Panc1 (cell line): ENCODE measurements at regions not wholly inside any gene's neighbourhood (a gene's known extent, or its start where the extent isn't known, plus 50 kb on each side); places are given as distances from the start of the nearest gene placed in this dataset.

Experiments
- ATAC-seq: fragments of 200-7000 bp; cut with Tn5 transposase; 2 replicates; pipeline ENCODE4 v1.9.1; 2020; ENCODE audit warnings: mild to moderate bottlenecking, moderate library complexity
- BruUV-seq: library from RNA; stranded (reverse); fragments of 400-500 nt; replicated peaks from 2 replicates; lab custom pipeline; 2021; lab: Mats Ljungman, UMichigan
- CTCF ChIA-PET: fragments of 300-600 bp; sonication (Branson Sonifier 250); formaldehyde crosslinking; loops from one replicate; lab custom pipeline; 2022; ENCODE audit warnings: antibody characterized with exemption; lab: Charles Lee
- POLR2A ChIA-PET: fragments of 300-600 bp; sonication (Branson Sonifier 250); formaldehyde crosslinking; loops from one replicate; lab custom pipeline; 2022; ENCODE audit warnings: antibody characterized with exemption; lab: Charles Lee
- DNase-seq: peaks from one replicate; pipeline ENCODE4 v3.0.0-alpha.2; 2010; ENCODE audit warnings: low read depth, low spot score
- H3K27ac ChIP-seq: 2 replicates; pipeline ENCODE4 v1.5.1; 2011; ENCODE audit warnings: mild to moderate bottlenecking, low read length, inconsistent platforms
- H3K27me3 ChIP-seq: fragments of 200-500 bp; sonication (Bioruptor generic); 2 replicates; pipeline ENCODE4 v1.6.0; 2014; ENCODE audit warnings: low read length, inconsistent platforms; ENCODE audit not compliant: control insufficient read depth, insufficient read depth
- H3K36me3 ChIP-seq: fragments of 200-500 bp; sonication (Bioruptor generic); 2 replicates; pipeline ENCODE4 v1.5.1; 2014; ENCODE audit warnings: inconsistent platforms, mild to moderate bottlenecking, low read length, moderate library complexity; ENCODE audit not compliant: control insufficient read depth, insufficient read depth
- H3K4me1 ChIP-seq: 2 replicates; pipeline ENCODE4 v1.5.1; 2011; ENCODE audit warnings: inconsistent platforms, mild to moderate bottlenecking, low read length, moderate library complexity; ENCODE audit not compliant: control insufficient read depth, insufficient read depth
- H3K4me3 ChIP-seq, 2 experiments: 2 replicates each; pipeline ENCODE4 v1.5.1; 2011 to 2012; ENCODE audit warnings: low read depth in 2 of 2, low read length in 2 of 2, mild to moderate bottlenecking in 2 of 2, inconsistent platforms in 1 of 2, moderate library complexity in 1 of 2
- H3K9me3 ChIP-seq: fragments of 200-500 bp; sonication (Bioruptor generic); 2 replicates; pipeline ENCODE4 v1.5.1; 2014; ENCODE audit warnings: low read depth, mild to moderate bottlenecking, inconsistent platforms, low read length, moderate library complexity; ENCODE audit not compliant: control insufficient read depth, insufficient read depth
- POLR2AphosphoS5 ChIP-seq: IDR thresholded peaks from 2 replicates; pipeline ENCODE4 v1.6.1; 2012; ENCODE audit warnings: mild to moderate bottlenecking, low read depth, low read length, moderate library complexity
- SIN3A ChIP-seq: IDR thresholded peaks from 2 replicates; pipeline ENCODE4 v1.6.1; 2012; ENCODE audit warnings: low read depth, mild to moderate bottlenecking, low read length, moderate library complexity, borderline replicate concordance; ENCODE audit not compliant: insufficient read depth
- TCF7L2 ChIP-seq: IDR thresholded peaks from 2 replicates; pipeline ENCODE4 v1.6.1; 2011; ENCODE audit warnings: mild to moderate bottlenecking, low read depth, low read length, inconsistent platforms
- in situ Hi-C: cut with HindIII; loops from 2 replicates; pipeline ENCODE4 v1.10.0; 2016; ENCODE audit warnings: low sequenced_read_pairs, low pct_unique_long_range_greater_than_20kb
- intact Hi-C: fragments of 100-400 bp; cut with micrococcal nuclease; formaldehyde crosslinking; loops from one replicate; pipeline ENCODE4 v1.10.0; 2022; ENCODE audit not compliant: unreplicated experiment
- TF ChIP-seq, protein P1 (sequence below): fragments of 450-650 bp; IDR thresholded peaks from 2 replicates; pipeline ENCODE4 v1.5.1; 2017; ENCODE audit warnings: mild to moderate bottlenecking
- TF ChIP-seq, protein P2 (sequence below), 2 experiments: IDR thresholded peaks; 2 replicates each; pipeline ENCODE4 v1.6.1; 2011 to 2012; ENCODE audit warnings: low read depth in 2 of 2, control low read depth in 1 of 2, low read length in 1 of 2, mild to moderate bottlenecking in 1 of 2, moderate library complexity in 1 of 2; ENCODE audit not compliant: insufficient read depth in 1 of 2

DNA sequence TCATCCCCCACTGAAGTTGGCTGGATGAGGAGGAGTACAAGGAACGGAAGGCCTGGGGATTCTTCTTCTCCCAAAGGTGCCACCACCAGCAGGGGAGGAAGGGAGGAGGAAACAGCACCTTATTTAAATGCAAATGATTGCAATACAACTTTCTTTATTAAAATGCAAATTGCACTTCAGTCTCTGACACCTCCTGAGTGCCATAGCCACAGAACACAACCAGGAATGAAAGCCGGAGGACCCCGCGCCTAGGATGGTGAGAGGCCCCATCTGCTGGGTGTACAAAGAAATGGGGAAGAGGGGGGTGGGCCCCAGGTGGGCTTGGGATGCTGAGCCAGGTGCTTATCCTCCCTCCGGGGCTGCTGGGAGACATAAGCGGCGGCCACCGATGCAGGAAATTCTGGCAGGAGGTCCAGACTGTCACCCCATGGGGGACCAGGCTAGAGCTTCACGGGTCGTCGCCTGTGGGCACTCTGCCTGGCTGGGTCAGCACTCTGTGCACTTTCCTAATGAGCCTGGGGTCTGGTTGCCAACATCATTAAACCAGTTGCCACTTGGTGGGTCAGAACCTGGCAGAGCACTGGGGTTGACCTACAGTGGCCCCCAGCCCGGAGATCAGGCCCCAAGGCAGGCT lies 154.2 kb upstream of the MLN start:
- no TSS peak for BruUV-seq
- POLR2A ChIA-PET: no interaction called here
- H3K27me3 ChIP-seq: no peaks in the 10 kb centered on the region
- no peaks in the 10 kb centered on the region; the same call in 1 of the 2 replicates for H3K4me1 ChIP-seq
- no peaks in the 10 kb centered on the region for H3K36me3 ChIP-seq
- H3K4me3 ChIP-seq: no peak overlapping the region
- intact Hi-C loops (no loop called here), in situ Hi-C loops (no loop called here)
- CTCF ChIA-PET: no interaction called here
- ATAC-seq (no peak), DNase-seq (no peak)
- no peak for TF ChIP-seq SIN3A
- no peak for TF ChIP-seq POLR2AphosphoS5
- TF ChIP-seq, protein P1, sequence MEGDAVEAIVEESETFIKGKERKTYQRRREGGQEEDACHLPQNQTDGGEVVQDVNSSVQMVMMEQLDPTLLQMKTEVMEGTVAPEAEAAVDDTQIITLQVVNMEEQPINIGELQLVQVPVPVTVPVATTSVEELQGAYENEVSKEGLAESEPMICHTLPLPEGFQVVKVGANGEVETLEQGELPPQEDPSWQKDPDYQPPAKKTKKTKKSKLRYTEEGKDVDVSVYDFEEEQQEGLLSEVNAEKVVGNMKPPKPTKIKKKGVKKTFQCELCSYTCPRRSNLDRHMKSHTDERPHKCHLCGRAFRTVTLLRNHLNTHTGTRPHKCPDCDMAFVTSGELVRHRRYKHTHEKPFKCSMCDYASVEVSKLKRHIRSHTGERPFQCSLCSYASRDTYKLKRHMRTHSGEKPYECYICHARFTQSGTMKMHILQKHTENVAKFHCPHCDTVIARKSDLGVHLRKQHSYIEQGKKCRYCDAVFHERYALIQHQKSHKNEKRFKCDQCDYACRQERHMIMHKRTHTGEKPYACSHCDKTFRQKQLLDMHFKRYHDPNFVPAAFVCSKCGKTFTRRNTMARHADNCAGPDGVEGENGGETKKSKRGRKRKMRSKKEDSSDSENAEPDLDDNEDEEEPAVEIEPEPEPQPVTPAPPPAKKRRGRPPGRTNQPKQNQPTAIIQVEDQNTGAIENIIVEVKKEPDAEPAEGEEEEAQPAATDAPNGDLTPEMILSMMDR: no peak
- TF ChIP-seq TCF7L2: no peak
- TF ChIP-seq, protein P2, sequence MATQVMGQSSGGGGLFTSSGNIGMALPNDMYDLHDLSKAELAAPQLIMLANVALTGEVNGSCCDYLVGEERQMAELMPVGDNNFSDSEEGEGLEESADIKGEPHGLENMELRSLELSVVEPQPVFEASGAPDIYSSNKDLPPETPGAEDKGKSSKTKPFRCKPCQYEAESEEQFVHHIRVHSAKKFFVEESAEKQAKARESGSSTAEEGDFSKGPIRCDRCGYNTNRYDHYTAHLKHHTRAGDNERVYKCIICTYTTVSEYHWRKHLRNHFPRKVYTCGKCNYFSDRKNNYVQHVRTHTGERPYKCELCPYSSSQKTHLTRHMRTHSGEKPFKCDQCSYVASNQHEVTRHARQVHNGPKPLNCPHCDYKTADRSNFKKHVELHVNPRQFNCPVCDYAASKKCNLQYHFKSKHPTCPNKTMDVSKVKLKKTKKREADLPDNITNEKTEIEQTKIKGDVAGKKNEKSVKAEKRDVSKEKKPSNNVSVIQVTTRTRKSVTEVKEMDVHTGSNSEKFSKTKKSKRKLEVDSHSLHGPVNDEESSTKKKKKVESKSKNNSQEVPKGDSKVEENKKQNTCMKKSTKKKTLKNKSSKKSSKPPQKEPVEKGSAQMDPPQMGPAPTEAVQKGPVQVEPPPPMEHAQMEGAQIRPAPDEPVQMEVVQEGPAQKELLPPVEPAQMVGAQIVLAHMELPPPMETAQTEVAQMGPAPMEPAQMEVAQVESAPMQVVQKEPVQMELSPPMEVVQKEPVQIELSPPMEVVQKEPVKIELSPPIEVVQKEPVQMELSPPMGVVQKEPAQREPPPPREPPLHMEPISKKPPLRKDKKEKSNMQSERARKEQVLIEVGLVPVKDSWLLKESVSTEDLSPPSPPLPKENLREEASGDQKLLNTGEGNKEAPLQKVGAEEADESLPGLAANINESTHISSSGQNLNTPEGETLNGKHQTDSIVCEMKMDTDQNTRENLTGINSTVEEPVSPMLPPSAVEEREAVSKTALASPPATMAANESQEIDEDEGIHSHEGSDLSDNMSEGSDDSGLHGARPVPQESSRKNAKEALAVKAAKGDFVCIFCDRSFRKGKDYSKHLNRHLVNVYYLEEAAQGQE (IDR thresholded peaks at IDR 0.05; ENCODE audit: insufficient read depth in 1 of 2, low read depth in 2 of 2, low read length in 1 of 2): no peak
- no peaks in the 10 kb centered on the region for H3K9me3 ChIP-seq
- no peak overlapping the region for H3K27ac ChIP-seq

DNA sequence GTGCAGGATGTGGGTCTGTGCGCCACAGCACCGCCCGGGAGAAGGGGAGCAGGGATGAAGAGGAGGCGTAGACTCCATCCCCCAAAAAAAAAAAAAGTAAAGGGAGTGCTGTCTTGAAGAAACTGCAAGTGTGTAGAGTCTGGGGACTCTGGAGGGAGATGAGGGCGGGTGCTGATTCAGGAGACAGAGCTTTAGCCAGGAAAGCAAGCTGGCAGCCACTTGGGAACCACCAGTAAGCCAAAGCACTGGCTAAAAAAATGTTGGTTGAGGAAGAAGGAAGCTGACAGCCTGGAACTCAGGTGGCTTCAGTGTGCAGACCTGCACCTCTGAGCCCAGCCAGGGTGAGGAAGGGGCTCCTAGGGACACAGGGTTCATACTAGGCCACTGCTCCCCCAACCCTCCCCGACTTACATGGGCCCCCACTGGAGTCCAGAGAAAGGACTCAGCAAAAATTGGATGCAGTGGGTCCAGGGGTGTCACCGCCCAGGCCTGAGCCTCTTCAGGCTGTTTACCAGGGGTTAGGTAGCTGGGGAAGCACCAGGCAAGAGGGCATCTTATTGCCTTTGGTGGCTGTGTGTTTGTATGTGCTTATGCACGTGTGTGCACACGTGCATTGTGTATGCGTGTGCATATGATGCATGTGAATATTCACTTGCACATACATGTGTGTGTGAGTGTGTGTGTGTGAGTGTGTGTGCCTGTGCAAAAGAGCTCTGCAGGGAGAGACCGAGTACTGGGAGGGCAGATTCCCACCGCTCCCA lies 153.5 kb upstream of the MLN start:
- POLR2A ChIA-PET: interaction anchor here (0.6 kb wide), 1 partner anchor 197 kb away, joined by 4 read pairs; no protein-coding TSS in a partner anchor
- DNase-seq: no peak
- no peaks in the 10 kb centered on the region; the same call in 1 of the 2 replicates for H3K4me1 ChIP-seq
- intact Hi-C loops (no loop called here), in situ Hi-C loops (no loop called here)
- no peaks in the 10 kb centered on the region for H3K36me3 ChIP-seq
- ATAC-seq: no peak
- no peak overlapping the region for H3K4me3 ChIP-seq
- no peaks in the 10 kb centered on the region for H3K9me3 ChIP-seq
- CTCF ChIA-PET: interaction anchor here (0.7 kb wide), 1 partner anchor 97 kb away, joined by 3 read pairs; no protein-coding TSS in a partner anchor
- TF ChIP-seq SIN3A (no peak), POLR2AphosphoS5 (no peak), TCF7L2 (no peak)
- TF ChIP-seq, protein P2 (IDR thresholded peaks at IDR 0.05; ENCODE audit: insufficient read depth in 1 of 2, low read depth in 2 of 2, low read length in 1 of 2): no peak
- TF ChIP-seq, protein P1: no peak
- no peaks in the 10 kb centered on the region for H3K27me3 ChIP-seq
- BruUV-seq: no TSS peak
- no peak overlapping the region for H3K27ac ChIP-seq
